ENCODE measurements at regions not wholly inside any gene's neighbourhood (a gene's known extent, or its start where the extent isn't known, plus 50 kb on each side); places are given as distances from the start of the nearest gene placed in this dataset.

GRCh38 chr2:64196963-64197362, 52.7 kb upstream of the PELI1 start:
- DNase-seq (ENCODE audit: insufficient read length, low spot score) (no peak), FAIRE-seq (no peak)

- DNase-seq (ENCODE audit: insufficient read length, low spot score) = no peak
- FAIRE-seq = peak; percentile 68
Observed at GRCh38 chr2:64201151-64201550, 56.9 kb upstream of the PELI1 start.

DNA sequence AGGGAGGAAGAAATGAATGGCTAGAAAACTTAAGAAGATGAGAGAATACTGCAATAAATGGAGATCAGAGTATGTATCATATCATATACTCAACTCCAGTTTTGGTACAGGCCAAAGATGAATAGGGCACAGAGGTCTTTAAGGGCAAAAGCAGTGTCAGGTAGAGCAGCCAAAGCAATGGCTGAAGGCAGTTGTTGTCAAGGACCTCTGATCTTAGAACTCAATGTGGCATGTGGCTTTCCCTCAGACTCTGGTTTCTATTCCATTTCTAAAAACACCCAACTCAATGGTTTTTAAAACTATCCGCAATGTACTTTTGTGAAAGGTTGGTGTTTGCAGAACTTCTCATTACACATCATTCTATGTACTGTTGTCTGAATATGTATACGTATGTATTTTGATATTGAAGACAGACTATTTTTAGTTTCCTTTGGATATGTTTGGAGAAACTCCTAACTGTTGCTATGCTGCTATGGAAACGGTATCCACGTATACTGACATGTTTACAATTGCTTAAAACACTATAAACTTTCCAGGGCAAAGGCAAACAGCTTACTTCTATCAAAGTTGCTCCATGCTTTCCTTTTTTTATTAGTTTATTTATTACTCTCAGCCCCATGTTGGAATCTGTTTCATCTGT, 58.1 kb upstream of the PELI1 start:
- peak; percentile 75 for FAIRE-seq
- DNase-seq (ENCODE audit: insufficient read length, low spot score) = no peak

- FAIRE-seq (peak; percentile 35), DNase-seq (ENCODE audit: insufficient read length, low spot score) (no peak)
Observed at GRCh38 chr2:64203131-64203857, 59.1 kb upstream of the PELI1 start.

- FAIRE-seq = peak; percentile 98
- DNase-seq (ENCODE audit: insufficient read length, low spot score) = no peak
Observed at GRCh38 chr2:64203858-64204632, 59.8 kb upstream of the PELI1 start.

- DNase-seq (ENCODE audit: insufficient read length, low spot score) = no peak
- FAIRE-seq = no peak
Observed at GRCh38 chr2:64204703-64205102, 60.5 kb upstream of the PELI1 start.

DNA sequence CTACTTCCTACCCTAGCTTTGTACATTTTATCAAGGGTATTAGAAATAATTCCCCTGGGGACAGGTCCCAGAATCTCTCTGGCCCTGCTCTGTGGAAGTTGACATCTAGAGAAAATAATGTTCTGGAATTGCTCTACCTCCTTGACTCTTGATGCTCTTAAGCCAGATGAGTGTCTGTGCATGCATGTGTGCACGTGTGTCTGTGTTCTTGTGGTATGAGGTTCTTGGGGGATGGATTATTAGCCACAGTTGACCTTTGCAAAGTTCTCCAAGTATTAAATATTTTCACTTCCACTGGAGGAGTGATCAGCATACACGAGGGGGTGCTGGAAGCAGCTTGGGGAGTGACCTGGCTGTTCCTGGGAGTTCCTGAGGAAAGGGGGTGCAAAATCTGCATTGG, 61.2 kb upstream of the PELI1 start:
- peak; percentile 89 for FAIRE-seq
- DNase-seq (ENCODE audit: insufficient read length, low spot score) = no peak

- FAIRE-seq (no peak), DNase-seq (ENCODE audit: insufficient read length, low spot score) (no peak)
Observed at GRCh38 chr2:64207573-64207972, 63.4 kb upstream of the PELI1 start.

DNA sequence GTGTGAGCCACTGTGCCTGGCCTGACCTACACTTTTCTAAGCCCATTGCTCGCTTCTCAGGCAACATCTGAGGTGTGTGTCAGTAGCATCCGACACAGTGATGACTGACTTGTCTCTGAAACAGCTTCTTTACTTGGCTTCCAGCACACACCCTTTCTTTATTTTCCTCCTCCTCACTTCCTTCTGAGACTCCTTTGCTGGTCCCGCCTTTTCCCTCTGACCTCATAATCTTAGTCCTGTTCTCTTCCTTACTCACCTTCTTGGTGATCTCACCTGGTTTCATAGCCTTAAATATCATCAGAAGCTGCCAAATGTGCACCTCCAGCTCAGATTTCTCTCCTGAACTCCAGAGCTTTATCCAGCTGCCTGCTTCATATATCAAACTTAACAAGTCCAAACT, 66.6 kb upstream of the PELI1 start:
- DNase-seq (ENCODE audit: insufficient read length, low spot score) = no peak
- peak; percentile 68 for FAIRE-seq

- DNase-seq (ENCODE audit: insufficient read length, low spot score) (no peak), FAIRE-seq (peak; percentile 39)
Observed at GRCh38 chr2:64211276-64211921, 67.2 kb upstream of the PELI1 start.

DNA sequence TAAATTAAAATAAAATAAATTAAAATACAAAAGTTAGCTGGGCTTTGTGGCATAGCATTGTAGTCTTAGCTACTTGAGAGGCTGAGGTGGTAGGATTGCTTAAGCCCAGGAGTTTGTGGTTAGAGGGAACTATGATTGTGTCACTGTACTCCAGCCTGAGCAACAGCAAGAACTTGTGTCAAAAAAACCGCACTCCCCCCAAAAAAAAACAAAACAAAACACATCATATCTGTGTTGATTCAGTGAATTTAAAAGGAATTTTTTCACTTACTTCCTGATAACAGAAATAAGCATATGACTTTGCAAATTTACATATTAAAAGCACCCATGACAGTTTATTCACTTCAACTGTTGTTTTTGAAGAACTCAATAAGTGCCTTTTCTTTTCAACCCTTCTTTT, 68.1 kb upstream of the PELI1 start:
- no peak for FAIRE-seq
- DNase-seq (ENCODE audit: insufficient read length, low spot score) = no peak

GRCh38 chr2:64212801-64213321, 68.6 kb upstream of the PELI1 start:
- FAIRE-seq (no peak), DNase-seq (ENCODE audit: insufficient read length, low spot score) (no peak)

DNA sequence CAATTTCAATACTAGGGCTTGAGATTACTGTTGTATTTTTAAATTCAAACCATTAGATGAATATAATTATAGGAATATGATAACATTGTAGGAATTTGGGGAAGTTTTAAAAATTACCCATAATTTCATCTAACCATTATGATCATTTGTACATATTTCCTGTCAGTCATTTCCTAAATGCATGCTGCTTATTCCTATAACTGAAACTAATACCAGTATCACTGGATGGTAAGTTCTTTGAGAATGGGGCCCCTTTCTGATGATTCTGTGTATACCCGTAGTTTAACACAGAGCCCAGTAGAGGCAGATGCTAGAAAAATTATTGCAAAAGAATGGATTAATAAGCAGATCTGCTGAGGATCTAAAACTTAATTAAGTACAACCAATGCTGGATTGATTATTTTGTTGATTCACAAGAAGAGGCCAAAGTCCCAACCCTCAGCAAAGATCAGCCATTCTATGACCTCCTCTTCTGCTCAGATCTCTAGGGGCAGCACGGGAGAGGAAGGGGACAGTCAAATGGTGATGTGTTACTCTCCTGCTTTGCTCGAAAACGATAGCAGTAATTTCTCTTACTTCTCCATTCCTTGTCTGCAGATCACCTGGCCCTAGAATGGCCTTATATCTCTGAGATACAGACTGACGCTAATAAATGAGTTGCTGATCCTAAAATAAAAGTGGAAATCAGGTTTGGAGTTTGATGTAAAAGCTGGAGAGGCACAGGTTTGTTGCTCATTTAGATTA, 69.5 kb upstream of the PELI1 start:
- DNase-seq (ENCODE audit: insufficient read length, low spot score) (no peak), FAIRE-seq (no peak)

GRCh38 chr2:64214281-64215115, 70.3 kb upstream of the PELI1 start:
- FAIRE-seq = peak; percentile 98

GRCh38 chr2:64217198-64217869, 73.1 kb upstream of the PELI1 start:
- peak; percentile 64 for FAIRE-seq

More at GRCh38 chr2:64214281-64215115, 70.3 kb upstream of the PELI1 start:
- DNase-seq (ENCODE audit: insufficient read length, low spot score) = no peak

GRCh38 chr2:64218137-64218802, 74.0 kb upstream of the PELI1 start:
- DNase-seq (ENCODE audit: insufficient read length, low spot score) (no peak), FAIRE-seq (no peak)

More at GRCh38 chr2:64217198-64217869, 73.1 kb upstream of the PELI1 start:
- DNase-seq (ENCODE audit: insufficient read length, low spot score) = no peak

- FAIRE-seq = no peak
- DNase-seq (ENCODE audit: insufficient read length, low spot score) = no peak
Observed at GRCh38 chr2:64219149-64219548, 74.9 kb upstream of the PELI1 start.

DNA sequence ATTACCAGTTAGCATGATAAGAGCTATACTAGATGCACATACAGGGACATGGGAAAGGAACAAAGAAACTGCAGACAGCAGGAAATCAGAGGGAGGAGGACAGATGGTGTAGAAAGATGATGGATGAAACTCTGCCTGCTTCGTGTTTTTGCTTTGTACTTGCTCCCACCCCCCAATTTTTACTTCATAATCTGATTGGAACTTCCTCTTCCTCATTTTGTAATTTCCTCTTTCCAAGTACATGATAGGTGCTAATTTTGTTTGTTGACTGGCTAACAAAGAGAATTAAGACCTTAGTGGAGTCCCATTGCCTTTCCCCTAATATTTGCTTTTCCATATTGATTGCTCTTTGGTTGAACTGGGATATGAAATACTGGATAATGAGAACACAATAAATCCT, 76.0 kb upstream of the PELI1 start:
- FAIRE-seq (peak; percentile 74), DNase-seq (ENCODE audit: insufficient read length, low spot score) (no peak)

Measured in GM19239 (cell line).